AG10803 (cell line): ENCODE measurements at regions not wholly inside any gene's neighbourhood (a gene's known extent, or its start where the extent isn't known, plus 50 kb on each side); places are given as distances from the start of the nearest gene placed in this dataset.

Experiments used
- DNase-seq: peaks from one replicate; pipeline ENCODE4 v3.0.0; 2010; ENCODE audit warnings: low read depth
- H3K4me3 ChIP-seq: 2 replicates; pipeline ENCODE4 v1.5.1; 2011; ENCODE audit warnings: mild to moderate bottlenecking, low read length, control low read depth
- TF ChIP-seq, protein P1 (sequence below): conservative IDR thresholded peaks from 2 replicates; pipeline ENCODE4 v1.5.1; 2011; ENCODE audit warnings: mild to moderate bottlenecking, low read length, control low read depth, inconsistent platforms

GRCh38 chr14:22315336-22315735 is 273.7 kb downstream of the DAD1 start:
- no peak overlapping the region for H3K4me3 ChIP-seq
- DNase-seq = no peak
- TF ChIP-seq, protein P1, sequence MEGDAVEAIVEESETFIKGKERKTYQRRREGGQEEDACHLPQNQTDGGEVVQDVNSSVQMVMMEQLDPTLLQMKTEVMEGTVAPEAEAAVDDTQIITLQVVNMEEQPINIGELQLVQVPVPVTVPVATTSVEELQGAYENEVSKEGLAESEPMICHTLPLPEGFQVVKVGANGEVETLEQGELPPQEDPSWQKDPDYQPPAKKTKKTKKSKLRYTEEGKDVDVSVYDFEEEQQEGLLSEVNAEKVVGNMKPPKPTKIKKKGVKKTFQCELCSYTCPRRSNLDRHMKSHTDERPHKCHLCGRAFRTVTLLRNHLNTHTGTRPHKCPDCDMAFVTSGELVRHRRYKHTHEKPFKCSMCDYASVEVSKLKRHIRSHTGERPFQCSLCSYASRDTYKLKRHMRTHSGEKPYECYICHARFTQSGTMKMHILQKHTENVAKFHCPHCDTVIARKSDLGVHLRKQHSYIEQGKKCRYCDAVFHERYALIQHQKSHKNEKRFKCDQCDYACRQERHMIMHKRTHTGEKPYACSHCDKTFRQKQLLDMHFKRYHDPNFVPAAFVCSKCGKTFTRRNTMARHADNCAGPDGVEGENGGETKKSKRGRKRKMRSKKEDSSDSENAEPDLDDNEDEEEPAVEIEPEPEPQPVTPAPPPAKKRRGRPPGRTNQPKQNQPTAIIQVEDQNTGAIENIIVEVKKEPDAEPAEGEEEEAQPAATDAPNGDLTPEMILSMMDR = no peak

- TF ChIP-seq, protein P1 = peak; percentile 76
- no peak overlapping the region for H3K4me3 ChIP-seq
- peak; percentile 38 for DNase-seq
Measured at GRCh38 chr14:22314183-22314820, 274.7 kb downstream of the DAD1 start.

DNA sequence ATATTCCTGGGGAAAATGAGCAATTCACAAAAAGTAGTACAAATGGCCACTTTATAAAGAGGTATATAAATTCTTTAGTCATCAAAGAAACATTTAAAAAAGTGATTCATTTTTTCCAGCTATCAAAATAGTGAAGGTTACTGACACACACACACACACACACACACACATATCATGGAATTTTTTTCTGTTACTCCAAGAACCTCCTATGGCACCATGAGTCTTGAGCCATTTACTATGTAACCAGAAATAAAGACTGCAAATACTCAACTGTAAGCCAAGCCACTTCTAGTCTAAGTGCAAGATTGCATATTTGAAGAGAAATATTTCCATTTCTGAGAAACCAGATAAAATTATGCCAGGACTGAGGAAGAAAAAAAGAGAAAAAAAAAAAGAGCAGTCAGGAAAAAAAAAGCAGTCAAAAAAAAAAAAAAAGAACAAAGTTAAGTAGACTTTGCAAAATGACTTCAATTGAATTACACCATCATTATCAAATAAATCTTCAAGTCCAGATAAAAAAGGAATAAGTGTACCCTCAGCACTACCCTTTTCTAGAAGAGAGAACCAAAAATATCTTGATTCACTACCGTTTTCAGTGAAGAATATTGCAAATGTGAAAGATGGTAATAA is 275.7 kb downstream of the DAD1 start:
- no peak for DNase-seq
- TF ChIP-seq, protein P1 = no peak
- H3K4me3 ChIP-seq = no peak overlapping the region

- no peak overlapping the region for H3K4me3 ChIP-seq
- TF ChIP-seq, protein P1 = no peak
- no peak for DNase-seq
Measured at GRCh38 chr14:22311636-22312035, 277.4 kb downstream of the DAD1 start.

GRCh38 chr14:22305607-22306006 is 283.4 kb downstream of the DAD1 start:
- TF ChIP-seq, protein P1 = no peak
- no peak overlapping the region for H3K4me3 ChIP-seq
- no peak for DNase-seq

- TF ChIP-seq, protein P1 = no peak
- no peak overlapping the region for H3K4me3 ChIP-seq
Measured at GRCh38 chr14:22304326-22304725, 284.7 kb downstream of the DAD1 start.

GRCh38 chr14:22303589-22304195 is 285.3 kb downstream of the DAD1 start:
- H3K4me3 ChIP-seq = no peak overlapping the region
- TF ChIP-seq, protein P1 = peak; percentile 57
- DNase-seq = peak; percentile 5

More at GRCh38 chr14:22304326-22304725, 284.7 kb downstream of the DAD1 start:
- no peak for DNase-seq
